ENCODE measurements at regions not wholly inside any gene's neighbourhood (a gene's known extent, or its start where the extent isn't known, plus 50 kb on each side); places are given as distances from the start of the nearest gene placed in this dataset.

DNA sequence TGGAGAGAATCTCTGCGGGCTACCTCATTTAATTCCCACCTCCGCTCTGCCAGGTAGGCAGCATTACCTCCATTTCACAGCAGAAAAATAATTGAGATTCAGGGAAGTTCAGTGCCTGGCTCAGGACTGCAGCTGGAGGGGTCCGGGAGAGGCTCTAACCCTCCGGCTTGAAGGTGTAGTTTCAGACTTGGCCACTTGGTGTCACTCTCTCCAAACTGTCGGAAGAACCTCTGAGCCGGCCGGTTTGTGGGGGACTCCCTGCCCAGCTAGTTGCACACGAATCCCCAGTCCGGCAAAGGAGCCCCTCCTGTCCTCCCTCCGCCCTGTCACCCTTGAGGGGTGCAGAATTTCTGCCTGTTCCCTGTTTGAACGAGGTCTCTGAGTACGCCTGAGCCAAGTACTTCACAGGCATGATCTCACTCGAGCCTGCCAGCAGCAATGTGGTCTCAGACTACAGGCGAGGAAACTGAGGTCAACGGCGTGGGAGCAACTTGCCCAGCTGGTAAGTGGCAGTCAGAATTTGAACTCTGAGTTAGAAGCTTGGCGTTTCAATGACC, 144.7 kb upstream of the ZNF716 start:
- DNase-seq (ENCODE audit: low read depth in 1 of 2, low spot score in 1 of 2), result peak; percentile 4 to 56
- no peak for TF ChIP-seq JUND (IDR thresholded peaks at IDR 0.05; ENCODE audit: low read depth)
- in situ Hi-C loops (cut with HindIII; ENCODE audit: low pct_unique_long_range_greater_than_20kb, low sequenced_read_pairs), result no loop called here

DNA sequence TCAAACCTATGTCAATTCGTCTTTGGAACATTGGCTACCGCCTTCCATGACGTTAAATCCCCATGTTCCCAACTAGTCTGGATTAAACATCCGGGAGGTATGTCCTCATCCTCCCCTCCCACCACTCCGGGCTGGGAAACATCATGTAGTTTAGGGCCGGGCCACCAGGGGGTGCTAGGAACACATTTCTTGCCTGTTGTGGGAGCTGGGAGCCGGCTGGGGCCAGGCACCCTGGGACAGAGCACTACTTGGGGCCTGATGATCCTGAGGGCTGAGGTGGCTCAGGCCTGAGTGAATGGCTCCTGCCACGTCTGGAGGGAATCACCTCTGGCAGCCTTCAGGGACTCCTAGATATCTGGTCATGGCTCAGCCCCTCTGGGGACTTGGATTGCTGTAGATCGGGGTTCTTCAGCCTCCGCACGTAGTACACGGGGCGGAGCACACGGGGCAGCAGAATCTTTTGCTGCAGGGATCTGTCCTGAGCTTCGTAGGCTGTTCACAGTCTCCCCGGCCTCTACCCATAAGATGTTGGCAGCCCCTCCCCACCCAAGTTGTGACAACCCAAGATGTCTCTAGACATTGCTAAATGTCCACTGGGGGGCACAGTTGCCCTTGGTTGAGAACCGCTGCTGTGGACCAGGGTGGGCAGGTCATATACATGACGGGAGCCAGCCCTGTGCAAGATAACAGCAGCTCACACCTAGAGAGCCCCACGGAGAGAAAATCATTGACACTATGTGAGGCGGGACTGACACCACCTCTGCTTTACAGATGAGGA, 141.2 kb upstream of the ZNF716 start:
- DNase-seq (ENCODE audit: low read depth in 1 of 2, low spot score in 1 of 2), result peak; percentile 17 to 81
- in situ Hi-C loops (cut with HindIII; ENCODE audit: low pct_unique_long_range_greater_than_20kb, low sequenced_read_pairs), result no loop called here
- no peak for TF ChIP-seq JUND (IDR thresholded peaks at IDR 0.05; ENCODE audit: low read depth)

DNA sequence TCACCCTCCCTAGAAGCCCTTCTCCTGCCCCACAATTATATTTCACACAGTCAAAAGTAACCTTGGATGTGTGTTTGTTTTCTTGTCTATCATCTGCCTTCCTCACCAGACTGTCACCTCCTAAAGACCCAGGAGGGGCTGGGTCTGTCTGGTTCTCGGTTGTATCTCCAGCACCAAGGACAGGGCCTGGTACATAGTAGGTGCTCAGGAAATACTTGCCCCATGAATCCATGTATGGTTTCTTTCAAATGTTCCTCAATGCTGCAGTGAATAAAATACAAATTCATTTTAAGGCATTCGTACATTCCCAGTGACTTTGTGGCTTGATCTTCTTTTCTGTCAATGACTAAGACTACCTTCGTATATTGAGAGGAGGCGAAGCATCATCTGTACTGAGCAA, 122.9 kb upstream of the ZNF716 start:
- TF ChIP-seq JUND (IDR thresholded peaks at IDR 0.05; ENCODE audit: low read depth), result no peak
- in situ Hi-C loops (cut with HindIII; ENCODE audit: low pct_unique_long_range_greater_than_20kb, low sequenced_read_pairs), result no loop called here
- no peak for DNase-seq (ENCODE audit: low read depth in 1 of 2, low spot score in 1 of 2)

DNA sequence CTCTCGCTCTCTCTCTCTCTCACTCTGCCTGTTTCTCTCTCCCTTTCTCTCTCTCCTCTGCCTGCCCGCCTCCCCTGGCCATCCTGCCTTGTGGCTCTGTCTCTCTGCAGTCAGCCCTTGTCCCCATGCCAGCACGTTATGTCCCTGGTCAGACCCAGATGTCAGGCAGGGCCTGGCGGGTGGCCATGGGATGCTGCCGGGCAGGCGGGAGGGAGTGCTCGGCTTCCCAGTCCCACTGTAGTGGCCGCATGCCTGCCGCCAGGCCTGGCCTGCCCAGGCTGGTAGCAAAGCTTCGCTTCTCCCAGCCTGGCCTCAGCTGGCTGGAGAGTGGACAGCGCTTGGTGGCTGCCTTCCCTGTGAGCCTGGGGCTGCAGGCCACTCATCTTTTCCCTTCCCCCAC, 121.5 kb upstream of the ZNF716 start:
- TF ChIP-seq JUND (IDR thresholded peaks at IDR 0.05; ENCODE audit: low read depth), result no peak
- in situ Hi-C loops (cut with HindIII; ENCODE audit: low pct_unique_long_range_greater_than_20kb, low sequenced_read_pairs), result no loop called here
- DNase-seq (ENCODE audit: low read depth in 1 of 2, low spot score in 1 of 2), result no peak

DNA sequence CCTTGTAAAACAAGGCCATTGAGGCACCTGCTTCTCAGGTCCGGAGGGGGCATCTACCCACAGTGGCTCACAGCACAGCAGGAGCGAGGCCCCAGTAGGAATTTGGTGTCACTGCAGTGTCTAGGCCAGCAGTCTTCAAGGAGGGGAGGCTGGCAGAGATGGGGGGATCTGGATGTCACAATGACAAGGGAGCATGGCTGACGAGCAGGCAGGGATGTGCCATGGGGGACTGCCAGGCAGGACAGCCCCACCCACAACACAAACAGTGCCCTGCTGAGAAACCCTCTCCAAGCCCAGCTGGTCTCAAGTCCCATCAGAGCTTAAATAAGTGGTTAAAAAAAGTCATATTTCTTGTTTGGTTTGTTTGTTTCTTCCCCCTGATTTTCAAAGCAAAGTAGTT, 121.0 kb upstream of the ZNF716 start:
- DNase-seq (ENCODE audit: low read depth in 1 of 2, low spot score in 1 of 2), result no peak
- no peak for TF ChIP-seq JUND (IDR thresholded peaks at IDR 0.05; ENCODE audit: low read depth)
- in situ Hi-C loops (cut with HindIII; ENCODE audit: low pct_unique_long_range_greater_than_20kb, low sequenced_read_pairs), result no loop called here

DNA sequence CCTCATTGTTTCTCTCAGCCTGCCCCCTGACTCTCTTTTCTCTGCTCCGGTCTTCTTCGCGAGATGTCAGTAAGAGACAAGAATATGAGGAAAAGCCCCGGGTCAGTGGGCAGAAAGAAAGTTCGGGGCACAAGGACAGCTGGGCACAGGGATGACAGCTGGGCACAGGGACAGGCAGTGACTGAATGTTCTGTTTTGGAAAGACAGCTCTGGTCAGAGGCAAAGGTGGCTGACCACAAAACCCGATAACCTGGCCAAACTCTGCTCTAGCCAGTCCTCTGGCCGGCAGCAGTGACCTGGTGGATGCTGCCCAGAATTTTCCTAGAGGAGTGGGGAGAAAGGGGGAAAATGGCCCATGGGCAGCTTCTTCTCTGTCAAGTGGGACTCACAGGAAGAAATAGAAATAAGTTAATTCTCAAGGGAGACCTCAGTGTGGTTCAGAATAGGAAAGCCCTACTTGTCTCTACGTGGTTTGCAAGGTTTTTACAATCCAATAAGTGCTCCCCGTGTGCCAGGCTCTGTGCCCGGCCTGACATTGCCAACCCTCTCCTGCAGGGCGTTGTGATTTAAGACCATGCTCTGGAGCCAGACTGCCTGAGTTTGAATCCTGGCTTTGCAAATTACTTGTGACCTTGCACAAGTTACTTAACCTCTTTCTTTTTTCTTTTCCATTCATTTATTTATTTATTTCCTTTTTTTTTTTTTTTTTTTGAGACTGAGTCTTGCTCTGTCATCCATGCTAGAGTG, 110.6 kb upstream of the ZNF716 start:
- DNase-seq (ENCODE audit: low read depth in 1 of 2, low spot score in 1 of 2), result no peak
- in situ Hi-C loops (cut with HindIII; ENCODE audit: low pct_unique_long_range_greater_than_20kb, low sequenced_read_pairs), result no loop called here
- no peak for TF ChIP-seq JUND (IDR thresholded peaks at IDR 0.05; ENCODE audit: low read depth)

DNA sequence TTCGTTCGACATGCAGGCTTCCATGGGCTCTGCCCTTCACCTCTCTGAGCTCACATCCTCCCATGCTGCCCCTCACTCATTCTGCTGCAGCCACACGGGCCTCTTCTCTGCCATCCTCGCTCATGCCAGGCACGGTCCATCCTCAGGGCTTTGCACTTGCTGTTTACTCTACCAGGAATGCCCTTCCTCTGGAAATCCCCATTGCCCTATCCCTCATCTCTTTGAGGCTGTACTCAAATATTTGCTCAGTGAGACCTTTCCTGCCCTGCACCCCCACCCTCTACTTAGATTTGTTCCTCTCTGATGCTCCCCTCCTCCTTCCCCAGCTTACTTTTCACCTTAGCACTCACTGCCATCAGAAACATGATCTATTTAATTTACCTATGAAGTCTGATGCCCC, 107.0 kb upstream of the ZNF716 start:
- peak in 1 of 2 experiments; percentile 35 for DNase-seq (ENCODE audit: low read depth in 1 of 2, low spot score in 1 of 2)
- TF ChIP-seq JUND (IDR thresholded peaks at IDR 0.05; ENCODE audit: low read depth), result no peak
- in situ Hi-C loops (cut with HindIII; ENCODE audit: low pct_unique_long_range_greater_than_20kb, low sequenced_read_pairs), result no loop called here

DNA sequence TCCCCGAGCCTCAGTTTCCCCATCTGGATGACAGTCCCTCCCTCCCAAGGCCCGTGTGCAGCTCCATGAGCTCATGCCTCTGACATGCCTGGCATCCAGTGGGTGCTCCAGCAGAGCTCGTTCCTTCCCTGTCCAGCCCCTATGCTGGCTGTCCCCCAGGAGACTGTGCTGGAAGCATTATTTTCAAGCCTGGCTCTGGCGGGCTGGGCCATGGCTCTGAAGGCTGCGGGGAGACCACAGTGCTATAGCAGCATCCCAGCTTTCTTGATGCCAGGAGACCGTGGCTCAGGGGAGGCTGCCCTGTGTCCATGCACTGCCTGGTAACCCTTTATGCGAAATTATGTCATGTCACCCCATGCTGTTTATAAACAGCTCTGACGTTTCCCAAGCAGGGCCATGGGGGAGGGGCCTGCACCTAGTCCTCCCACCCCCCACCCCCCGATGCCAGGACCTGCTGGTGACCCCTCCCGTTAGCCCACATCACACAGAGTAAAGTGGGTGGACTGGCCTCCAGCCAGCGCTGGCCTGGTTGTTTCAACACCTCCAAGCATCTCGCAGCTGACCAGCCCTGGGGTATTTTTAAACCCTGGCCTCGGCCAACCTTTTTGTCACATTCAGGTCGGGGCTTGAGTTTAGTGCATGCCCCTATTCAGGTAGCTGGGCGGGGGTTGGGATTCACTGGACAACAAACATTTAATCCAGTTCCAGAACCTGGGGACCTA, 105.9 kb upstream of the ZNF716 start:
- peak in 1 of 2 experiments; percentile 30 for DNase-seq (ENCODE audit: low read depth in 1 of 2, low spot score in 1 of 2)
- in situ Hi-C loops (cut with HindIII; ENCODE audit: low pct_unique_long_range_greater_than_20kb, low sequenced_read_pairs), result no loop called here
- no peak for TF ChIP-seq JUND (IDR thresholded peaks at IDR 0.05; ENCODE audit: low read depth)

DNA sequence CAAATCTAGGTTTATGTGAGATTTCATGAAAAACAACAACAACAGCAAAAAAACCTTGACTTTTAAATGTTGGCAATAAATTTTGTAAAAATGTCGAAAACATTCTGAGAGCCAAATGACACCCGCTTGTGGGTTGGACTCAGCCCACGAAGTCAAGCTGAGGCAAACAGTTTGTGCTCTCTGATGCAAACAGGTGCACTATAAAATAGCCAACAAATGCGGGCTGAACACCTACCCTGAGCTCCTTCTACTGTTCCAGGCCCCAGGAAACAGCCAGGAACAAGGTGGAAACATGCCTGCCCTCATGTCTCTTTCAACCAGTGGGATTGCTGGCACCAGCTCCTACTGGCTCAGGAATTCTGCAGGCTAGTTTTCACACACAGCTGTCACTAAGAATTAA, 105.0 kb upstream of the ZNF716 start:
- TF ChIP-seq JUND (IDR thresholded peaks at IDR 0.05; ENCODE audit: low read depth), result no peak
- no peak for DNase-seq (ENCODE audit: low read depth in 1 of 2, low spot score in 1 of 2)
- in situ Hi-C loops (cut with HindIII; ENCODE audit: low pct_unique_long_range_greater_than_20kb, low sequenced_read_pairs), result no loop called here

DNA sequence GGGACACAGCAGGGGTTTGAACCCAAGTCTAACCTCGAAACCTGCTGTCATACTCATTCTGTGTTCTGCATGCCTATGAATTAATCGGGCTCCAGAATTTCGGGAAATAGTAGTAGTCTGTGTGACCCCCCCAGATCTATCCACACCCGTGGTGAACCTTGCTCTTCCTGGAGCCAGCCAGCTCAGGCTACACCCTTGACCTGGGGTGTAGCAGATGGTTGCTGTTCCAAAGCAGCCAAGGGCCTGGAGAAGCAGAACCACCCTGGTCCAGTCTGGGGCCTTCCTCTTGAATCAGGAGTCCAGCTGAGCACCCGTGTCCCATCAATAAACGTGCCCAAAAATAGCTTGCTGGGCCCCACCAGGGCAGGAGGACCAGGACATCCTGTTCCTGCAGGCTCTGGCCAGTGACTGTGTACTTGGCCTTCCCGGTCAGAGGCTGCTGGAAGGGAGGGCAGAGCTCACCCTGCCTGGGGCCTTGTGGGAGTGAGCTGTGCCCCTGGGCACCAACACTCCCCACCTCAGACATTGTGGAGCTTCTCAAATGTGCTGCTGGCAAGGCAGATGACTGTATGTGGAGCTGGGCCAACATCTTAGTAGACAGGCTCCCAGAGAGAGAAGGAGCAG, 101.2 kb upstream of the ZNF716 start:
- DNase-seq (ENCODE audit: low read depth in 1 of 2, low spot score in 1 of 2), result no peak
- in situ Hi-C loops (cut with HindIII; ENCODE audit: low pct_unique_long_range_greater_than_20kb, low sequenced_read_pairs), result no loop called here
- no peak for TF ChIP-seq JUND (IDR thresholded peaks at IDR 0.05; ENCODE audit: low read depth)

DNA sequence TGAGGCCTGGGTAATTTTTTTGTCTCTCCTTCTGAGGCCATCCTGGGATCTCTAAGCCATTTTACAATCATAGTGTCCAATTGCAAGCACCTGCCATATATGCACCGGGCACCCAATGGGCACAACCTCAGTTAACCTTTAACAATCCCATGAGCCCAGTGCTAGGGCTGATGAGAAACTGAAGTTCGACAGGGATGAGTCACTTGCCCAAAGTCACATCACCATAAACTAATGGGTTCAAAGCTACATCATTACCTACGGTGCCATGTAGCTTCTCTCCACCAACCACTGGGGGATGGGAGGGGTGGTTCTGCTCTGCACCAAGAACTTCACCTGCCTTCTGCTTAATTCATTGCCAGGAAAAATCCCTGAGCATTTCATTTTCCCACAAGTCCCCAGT, 95.8 kb upstream of the ZNF716 start:
- in situ Hi-C loops (cut with HindIII; ENCODE audit: low pct_unique_long_range_greater_than_20kb, low sequenced_read_pairs), result no loop called here
- TF ChIP-seq JUND (IDR thresholded peaks at IDR 0.05; ENCODE audit: low read depth), result no peak

DNA sequence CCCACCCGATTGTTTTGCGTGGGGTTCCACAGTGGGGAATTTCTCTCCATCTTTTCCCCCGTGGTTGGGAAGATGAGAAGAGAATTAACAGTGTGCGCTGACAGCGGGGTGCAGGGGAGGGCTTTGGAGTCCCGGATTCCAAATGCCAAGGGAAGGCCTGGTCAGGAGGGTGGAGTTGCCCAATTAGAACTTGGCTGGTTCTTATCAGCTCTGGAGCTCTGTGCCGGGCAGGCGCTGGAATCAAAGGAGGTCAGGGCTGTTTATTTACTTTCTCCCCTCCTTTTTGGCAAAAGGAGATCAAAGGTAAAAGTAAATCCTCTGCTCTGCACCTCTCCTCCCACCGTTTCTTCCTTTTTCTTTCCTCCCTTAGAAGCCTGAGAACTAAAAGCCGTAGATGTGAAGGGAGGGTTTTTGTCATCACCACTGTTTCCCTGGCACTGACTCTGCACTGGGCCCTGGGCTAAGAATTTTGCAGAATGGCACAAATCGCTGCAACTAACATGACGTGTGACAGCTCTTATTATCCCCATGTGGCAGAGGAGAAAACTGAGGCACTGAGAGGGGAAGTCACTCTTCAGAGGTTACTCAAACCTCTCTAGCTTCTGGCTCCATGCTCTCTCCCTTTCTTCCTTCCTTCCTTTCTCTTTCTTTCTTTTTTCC, 95.2 kb upstream of the ZNF716 start:
- no peak for TF ChIP-seq JUND (IDR thresholded peaks at IDR 0.05; ENCODE audit: low read depth)
- in situ Hi-C loops (cut with HindIII; ENCODE audit: low pct_unique_long_range_greater_than_20kb, low sequenced_read_pairs), result no loop called here
- DNase-seq (ENCODE audit: low read depth in 1 of 2, low spot score in 1 of 2), result no peak

More for the DNA sequence above, 95.8 kb upstream of the ZNF716 start:
- DNase-seq (ENCODE audit: low read depth in 1 of 2, low spot score in 1 of 2), result no peak

Measured in T47D (cell line).